ENCODE measurements at regions not wholly inside any gene's neighbourhood (a gene's known extent, or its start where the extent isn't known, plus 50 kb on each side); places are given as distances from the start of the nearest gene placed in this dataset.

GRCh38 chr4:163988865-163989264, 494.4 kb downstream of the TMA16 start:
- TF ChIP-seq CTCF (IDR thresholded peaks at IDR 0.05) (no peak), POLR2A (IDR thresholded peaks at IDR 0.05; ENCODE audit: low read length) (no peak), CHD2 (IDR thresholded peaks at IDR 0.05; ENCODE audit: low read length, partially characterized antibody) (no peak), MAZ (IDR thresholded peaks at IDR 0.05; ENCODE audit: borderline replicate concordance, low read depth, low read length) (no peak), CHD4 (IDR thresholded peaks at IDR 0.05; ENCODE audit: borderline replicate concordance) (no peak), RAD21 (conservative IDR thresholded peaks at IDR 0.05 in 1 of 2, IDR thresholded peaks at IDR 0.05 in 1 of 2) (no peak), HMGXB4 (CRISPR knock-in tag; IDR thresholded peaks at IDR 0.05; ENCODE audit: borderline replicate concordance) (no peak), MAX (IDR thresholded peaks at IDR 0.05) (no peak), RFX5 (IDR thresholded peaks at IDR 0.05) (no peak), EP300 (IDR thresholded peaks at IDR 0.05) (no peak)

Measured in A549 (cell line).